ENCODE measurements at regions not wholly inside any gene's neighbourhood (a gene's known extent, or its start where the extent isn't known, plus 50 kb on each side); places are given as distances from the start of the nearest gene placed in this dataset.
"Not testable (repeated sequence)": the region's sequence is repeated elsewhere in the genome, so short reads cannot be mapped to it uniquely, and the experiment has no call there.

DNA sequence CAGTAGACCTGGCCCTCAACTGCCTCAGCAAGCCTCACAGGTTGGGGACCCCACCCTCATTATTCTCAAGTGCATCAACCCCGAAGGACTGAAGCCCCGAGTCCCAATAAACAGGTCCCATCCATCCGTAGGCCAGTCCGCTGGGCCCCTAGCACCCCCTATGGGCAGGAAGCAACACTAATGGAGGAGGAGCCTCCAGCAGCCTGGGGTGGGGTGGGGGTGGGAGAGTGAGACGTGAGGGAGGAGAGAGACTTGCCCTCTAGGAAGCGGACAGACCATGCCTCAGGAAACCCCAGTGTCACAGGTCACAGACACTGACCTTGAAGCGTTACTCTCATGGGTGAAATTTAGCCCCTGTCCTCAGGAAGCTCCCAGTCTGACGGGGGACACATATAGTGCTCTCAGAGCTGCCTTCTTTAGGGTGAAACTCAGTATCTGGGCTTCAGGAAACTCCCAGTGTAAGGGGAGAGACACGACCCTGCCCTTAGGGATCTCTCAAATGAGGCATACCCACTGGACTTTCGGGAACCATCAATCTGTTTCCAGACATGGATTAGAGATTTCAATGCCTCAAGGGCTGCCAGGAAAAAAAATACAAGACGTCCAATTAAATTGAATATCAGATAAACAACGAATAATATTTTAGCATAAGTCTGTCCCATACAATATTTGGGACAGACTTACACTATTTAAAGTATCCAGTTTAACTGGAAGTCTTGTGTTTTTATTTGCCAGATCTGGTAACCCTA, 125.8 kb downstream of the MRPL14 start:
- WGBS, 3 donors: 39 to 46% (median 44%) methylated on average over 12 of the region's 12 CpGs
- peaks cover 43% of the 10 kb centered on the region for H3K4me1 ChIP-seq
- peak overlapping the region; percentile 62 for H3K4me3 ChIP-seq
- H3K27ac ChIP-seq: peak overlapping the region; percentile 81
- ATAC-seq: peak in 3 of 4 donors; percentile 17 to 48 (median 33)
- no peaks in the 10 kb centered on the region for H3K27me3 ChIP-seq (ENCODE audit: insufficient read depth in 3 of 3, low read length in 2 of 3)
- no peaks in the 10 kb centered on the region for H3K9me3 ChIP-seq
- no peaks in the 10 kb centered on the region for H3K36me3 ChIP-seq (ENCODE audit: insufficient read depth in 1 of 2, low read depth in 1 of 2)
- TF ChIP-seq, protein P1, sequence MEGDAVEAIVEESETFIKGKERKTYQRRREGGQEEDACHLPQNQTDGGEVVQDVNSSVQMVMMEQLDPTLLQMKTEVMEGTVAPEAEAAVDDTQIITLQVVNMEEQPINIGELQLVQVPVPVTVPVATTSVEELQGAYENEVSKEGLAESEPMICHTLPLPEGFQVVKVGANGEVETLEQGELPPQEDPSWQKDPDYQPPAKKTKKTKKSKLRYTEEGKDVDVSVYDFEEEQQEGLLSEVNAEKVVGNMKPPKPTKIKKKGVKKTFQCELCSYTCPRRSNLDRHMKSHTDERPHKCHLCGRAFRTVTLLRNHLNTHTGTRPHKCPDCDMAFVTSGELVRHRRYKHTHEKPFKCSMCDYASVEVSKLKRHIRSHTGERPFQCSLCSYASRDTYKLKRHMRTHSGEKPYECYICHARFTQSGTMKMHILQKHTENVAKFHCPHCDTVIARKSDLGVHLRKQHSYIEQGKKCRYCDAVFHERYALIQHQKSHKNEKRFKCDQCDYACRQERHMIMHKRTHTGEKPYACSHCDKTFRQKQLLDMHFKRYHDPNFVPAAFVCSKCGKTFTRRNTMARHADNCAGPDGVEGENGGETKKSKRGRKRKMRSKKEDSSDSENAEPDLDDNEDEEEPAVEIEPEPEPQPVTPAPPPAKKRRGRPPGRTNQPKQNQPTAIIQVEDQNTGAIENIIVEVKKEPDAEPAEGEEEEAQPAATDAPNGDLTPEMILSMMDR (IDR thresholded peaks at IDR 0.05): peak; percentile 18
- intact Hi-C loops (cut with DNase I): loop anchor here (5.0 kb wide), 1 partner anchor 71 kb away; no protein-coding TSS in a partner anchor
- peak in 1 of 2 donors; percentile 54 for DNase-seq

DNA sequence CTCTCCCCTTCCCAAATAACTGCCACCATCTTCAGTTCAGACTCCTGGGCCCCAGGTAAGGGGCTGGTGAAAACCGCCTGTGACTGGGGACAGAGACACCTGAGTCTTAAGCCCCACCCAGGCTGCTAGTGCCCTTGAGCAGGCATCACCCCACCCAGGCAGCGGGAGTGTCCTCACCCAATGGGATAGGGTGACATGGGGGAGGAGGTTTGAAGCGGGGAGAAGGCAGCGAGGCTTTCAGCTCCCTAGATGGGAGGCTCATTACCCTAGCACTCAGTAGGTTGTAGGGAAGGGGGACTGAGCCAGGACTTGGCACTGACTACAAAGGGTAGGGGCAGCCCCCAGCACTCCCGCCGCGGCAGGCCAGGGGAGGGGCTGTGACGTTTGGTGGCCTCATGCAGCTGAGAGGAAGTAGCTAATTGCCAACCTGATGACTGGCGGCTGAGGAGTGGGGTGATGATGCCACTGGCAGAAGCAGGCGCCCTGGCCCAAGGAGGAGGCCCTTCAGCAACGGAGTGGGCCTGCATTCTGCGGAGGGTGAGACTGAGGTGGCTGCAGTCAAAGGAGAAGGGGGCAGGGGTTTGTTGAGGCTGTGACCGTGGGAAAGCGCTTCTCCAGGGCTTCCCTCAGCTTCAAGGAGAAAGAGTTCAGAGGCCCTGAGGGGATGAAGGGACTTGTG, 126.9 kb downstream of the MRPL14 start:
- Histone ChIP-seq H3K4me1 (peaks cover 31% of the 10 kb centered on the region), H3K4me3 (no peak overlapping the region), H3K9me3 (no peaks in the 10 kb centered on the region), H3K36me3 (ENCODE audit: insufficient read depth in 1 of 2, low read depth in 1 of 2) (no peaks in the 10 kb centered on the region), H3K27me3 (ENCODE audit: insufficient read depth in 3 of 3, low read length in 2 of 3) (no peaks in the 10 kb centered on the region), H3K27ac (peak overlapping the region; percentile 30)
- peak in 1 of 2 donors; percentile 52 for DNase-seq
- intact Hi-C loops (cut with DNase I): loop anchor here (5.0 kb wide), 1 partner anchor 72 kb away; no protein-coding TSS in a partner anchor
- ATAC-seq: no peak
- TF ChIP-seq, protein P1 (IDR thresholded peaks at IDR 0.05): no peak
- 59 to 73% (median 61%) methylated on average over 13 to 14 of the region's 14 CpGs for WGBS, 3 donors

DNA sequence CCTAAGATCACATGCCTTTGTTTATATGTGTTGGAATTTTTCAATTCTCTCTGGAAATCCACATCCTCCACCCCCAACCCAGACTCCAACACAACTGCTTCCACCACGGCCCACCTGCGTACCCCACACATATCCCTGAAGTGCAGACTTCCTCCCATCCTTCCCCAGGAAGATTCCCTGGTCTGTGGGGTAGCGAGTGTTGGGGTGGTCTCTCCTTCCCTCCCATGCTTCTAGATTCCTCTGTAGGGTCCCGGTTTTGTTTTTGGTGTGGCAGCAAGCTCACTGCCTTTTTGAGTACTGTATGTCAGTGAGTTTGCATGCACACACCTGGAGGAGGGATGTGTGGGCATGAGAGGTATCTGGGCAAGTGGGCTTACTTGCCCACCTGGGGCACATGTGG, 127.6 kb downstream of the MRPL14 start:
- peaks cover 26% of the 10 kb centered on the region for H3K4me1 ChIP-seq
- WGBS, 3 donors: 90 to 92% (median 91%) methylated on average over 4 of the region's 4 CpGs
- no peak overlapping the region for H3K27ac ChIP-seq
- H3K4me3 ChIP-seq: no peak overlapping the region
- peak in 1 of 2 donors; percentile 3 for DNase-seq
- ATAC-seq: no peak
- intact Hi-C loops (cut with DNase I): loop anchor here (5.0 kb wide), 1 partner anchor 73 kb away; no protein-coding TSS in a partner anchor
- no peaks in the 10 kb centered on the region for H3K9me3 ChIP-seq
- TF ChIP-seq, protein P1 (IDR thresholded peaks at IDR 0.05): no peak
- H3K36me3 ChIP-seq (ENCODE audit: insufficient read depth in 1 of 2, low read depth in 1 of 2): no peaks in the 10 kb centered on the region
- no peaks in the 10 kb centered on the region for H3K27me3 ChIP-seq (ENCODE audit: insufficient read depth in 3 of 3, low read length in 2 of 3)

DNA sequence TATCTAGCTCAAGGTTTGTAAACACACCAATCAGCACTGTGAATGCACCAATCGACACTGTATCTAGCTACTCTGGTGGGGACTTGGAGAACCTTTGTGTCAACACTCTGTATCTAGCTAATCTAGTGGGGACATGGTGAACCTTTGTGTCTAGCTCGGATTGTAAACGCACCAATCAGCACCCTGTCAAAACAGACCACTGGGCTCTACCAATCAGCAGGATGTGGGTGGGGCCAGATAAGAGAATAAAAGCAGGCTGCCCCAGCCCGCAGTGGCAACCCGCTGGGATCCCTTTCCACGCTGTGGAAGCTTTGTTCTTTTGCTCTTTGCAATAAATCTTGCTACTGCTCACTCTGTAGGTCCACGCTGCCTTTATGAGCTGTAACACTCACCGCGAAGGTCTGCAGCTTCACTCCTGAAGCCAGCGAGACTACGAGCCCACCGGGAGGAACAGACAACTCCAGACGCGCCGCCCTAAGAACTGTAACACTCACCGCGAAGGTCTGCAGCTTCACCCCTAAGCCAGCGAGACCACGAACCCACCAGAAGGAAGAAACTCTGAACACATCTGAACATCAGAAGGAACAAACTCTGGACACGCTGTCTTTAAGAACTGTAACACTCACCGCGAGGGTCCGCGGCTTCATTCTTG, 128.5 kb downstream of the MRPL14 start:
- H3K4me3 ChIP-seq; H3K27ac ChIP-seq; H3K9me3 ChIP-seq; H3K27me3 ChIP-seq (ENCODE audit: insufficient read depth in 3 of 3, low read length in 2 of 3); intact Hi-C loops (cut with DNase I); H3K36me3 ChIP-seq (ENCODE audit: insufficient read depth in 1 of 2, low read depth in 1 of 2); ATAC-seq: not testable (repeated sequence)
- peak in 1 of 2 donors; percentile 15 for DNase-seq
- WGBS, 3 donors: 84 to 88% (median 85%) methylated on average over 24 of the region's 24 CpGs
- H3K4me1 ChIP-seq: peaks cover 26% of the 10 kb centered on the region

DNA sequence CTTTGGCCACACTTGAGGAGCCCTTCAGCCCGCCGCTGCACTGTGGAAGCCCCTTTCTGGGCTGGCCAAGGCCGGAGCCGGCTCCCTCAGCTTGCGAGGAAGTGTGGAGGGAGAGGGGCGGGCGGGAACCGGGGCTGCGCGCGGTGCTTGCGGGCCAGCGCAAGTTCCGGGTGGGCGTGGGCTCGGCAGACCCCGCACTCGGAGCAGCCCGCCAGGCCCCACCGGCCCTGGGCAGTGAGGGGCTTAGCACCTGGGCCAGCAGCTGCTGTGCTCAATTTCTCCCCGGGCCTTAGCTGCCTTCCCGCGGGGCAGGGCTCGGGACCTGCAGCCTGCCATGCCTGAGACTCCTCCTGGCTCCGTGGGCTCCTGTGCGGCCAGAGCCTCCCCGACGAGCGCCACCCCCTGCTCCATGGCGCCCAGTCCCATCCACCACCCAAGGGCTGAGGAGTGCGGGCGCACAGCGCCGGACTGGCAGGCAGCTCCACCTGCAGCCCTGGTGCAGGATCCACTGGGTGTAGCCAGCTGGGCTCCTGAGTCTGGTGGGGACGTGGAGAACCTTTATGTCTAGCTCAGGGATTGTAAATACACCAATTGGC, 129.2 kb downstream of the MRPL14 start:
- H3K36me3 ChIP-seq (ENCODE audit: insufficient read depth in 1 of 2, low read depth in 1 of 2); H3K9me3 ChIP-seq; H3K4me3 ChIP-seq; intact Hi-C loops (cut with DNase I); H3K27me3 ChIP-seq (ENCODE audit: insufficient read depth in 3 of 3, low read length in 2 of 3); ATAC-seq; H3K27ac ChIP-seq: not testable (repeated sequence)
- WGBS, 3 donors: 89 to 94% (median 90%) methylated on average over 21 to 35 of the region's 35 CpGs
- peaks cover 26% of the 10 kb centered on the region for H3K4me1 ChIP-seq
- peak in 1 of 2 donors; percentile 39 for DNase-seq
